ENCODE measurements at regions not wholly inside any gene's neighbourhood (a gene's known extent, or its start where the extent isn't known, plus 50 kb on each side); places are given as distances from the start of the nearest gene placed in this dataset.

DNA sequence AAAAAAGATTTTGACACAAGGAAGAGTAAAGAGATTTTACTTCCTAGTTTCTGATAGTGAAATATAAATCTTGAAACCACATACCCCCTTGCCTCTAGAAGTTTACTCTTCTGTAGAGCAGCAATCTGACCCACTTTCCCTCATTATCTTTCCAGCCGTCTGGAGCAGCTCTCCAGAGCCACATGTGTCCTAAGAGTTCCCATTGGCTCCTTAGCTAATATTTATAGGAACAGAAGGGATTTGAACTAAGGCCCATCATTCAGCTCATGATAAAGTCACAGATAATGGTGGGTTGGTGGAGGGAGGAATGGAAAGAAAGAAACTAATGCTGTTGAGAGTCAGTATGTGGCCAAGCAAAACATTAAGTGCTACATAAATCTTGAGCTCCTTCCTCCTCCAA lies 121.8 kb downstream of the INHBA start:
- Histone ChIP-seq H3K27ac (no peak overlapping the region), H3K36me3 (no peaks in the 10 kb centered on the region), H3K4me1 (ENCODE audit: control insufficient read depth in 1 of 2, low read depth in 2 of 2) (peaks cover 0 to 5% of the 10 kb centered on the region in 2 donors), H3K27me3 (replicated peaks; ENCODE audit: insufficient read depth) (no peaks in the 10 kb centered on the region), H3K4me3 (no peak overlapping the region), H3K9me3 (no peaks in the 10 kb centered on the region)
- no peak for DNase-seq (ENCODE audit: low spot score)
- TF ChIP-seq, protein P1, sequence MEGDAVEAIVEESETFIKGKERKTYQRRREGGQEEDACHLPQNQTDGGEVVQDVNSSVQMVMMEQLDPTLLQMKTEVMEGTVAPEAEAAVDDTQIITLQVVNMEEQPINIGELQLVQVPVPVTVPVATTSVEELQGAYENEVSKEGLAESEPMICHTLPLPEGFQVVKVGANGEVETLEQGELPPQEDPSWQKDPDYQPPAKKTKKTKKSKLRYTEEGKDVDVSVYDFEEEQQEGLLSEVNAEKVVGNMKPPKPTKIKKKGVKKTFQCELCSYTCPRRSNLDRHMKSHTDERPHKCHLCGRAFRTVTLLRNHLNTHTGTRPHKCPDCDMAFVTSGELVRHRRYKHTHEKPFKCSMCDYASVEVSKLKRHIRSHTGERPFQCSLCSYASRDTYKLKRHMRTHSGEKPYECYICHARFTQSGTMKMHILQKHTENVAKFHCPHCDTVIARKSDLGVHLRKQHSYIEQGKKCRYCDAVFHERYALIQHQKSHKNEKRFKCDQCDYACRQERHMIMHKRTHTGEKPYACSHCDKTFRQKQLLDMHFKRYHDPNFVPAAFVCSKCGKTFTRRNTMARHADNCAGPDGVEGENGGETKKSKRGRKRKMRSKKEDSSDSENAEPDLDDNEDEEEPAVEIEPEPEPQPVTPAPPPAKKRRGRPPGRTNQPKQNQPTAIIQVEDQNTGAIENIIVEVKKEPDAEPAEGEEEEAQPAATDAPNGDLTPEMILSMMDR (IDR thresholded peaks at IDR 0.05), result no peak
- ATAC-seq (ENCODE audit: insufficient number of reproducible peaks, low FRiP score, low read depth), result no peak

DNA sequence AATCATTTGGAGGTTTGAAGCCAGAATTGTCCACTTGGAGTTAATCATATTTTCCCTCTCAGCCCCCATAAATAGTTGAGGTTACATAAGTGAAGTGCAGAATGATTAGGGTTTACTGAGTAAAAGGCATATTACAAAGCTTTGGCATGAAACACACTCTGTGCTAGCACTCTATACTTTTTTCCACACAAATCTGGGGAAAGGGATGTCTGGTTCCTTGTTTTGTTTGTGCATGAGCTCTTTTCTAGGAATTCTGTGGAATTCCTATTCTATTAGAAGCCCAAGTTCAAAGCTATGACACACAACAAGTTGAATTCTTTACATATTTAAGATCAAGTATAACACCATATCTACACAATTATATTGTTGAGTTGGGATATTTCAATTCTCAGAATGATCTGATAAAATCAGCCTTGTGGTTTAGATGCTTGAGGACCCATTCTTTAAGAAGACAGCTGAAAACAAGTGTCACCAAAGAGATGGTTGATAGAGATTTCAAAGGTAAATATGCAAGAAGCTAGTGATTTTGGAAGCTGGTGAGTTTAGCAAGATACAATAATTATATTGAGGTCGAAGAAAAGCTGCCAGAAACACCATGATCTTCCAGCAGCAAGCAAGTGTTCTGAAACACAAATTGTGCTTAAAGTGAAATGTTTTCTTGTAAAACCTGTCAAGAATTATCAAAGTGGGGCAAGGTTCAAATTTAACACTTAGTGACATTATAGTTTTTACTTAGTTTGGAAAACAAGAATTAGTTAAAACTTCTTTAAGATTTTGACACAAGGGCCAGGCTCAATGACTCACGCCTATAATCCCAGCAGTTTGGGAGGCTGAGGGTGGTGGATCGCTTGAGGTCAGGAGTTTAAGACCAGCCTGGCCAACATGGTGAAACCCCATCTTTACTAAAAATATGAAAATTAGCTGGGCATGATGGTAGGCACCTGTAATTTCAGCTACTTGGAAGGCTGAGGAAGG lies 122.6 kb downstream of the INHBA start:
- Histone ChIP-seq H3K27ac (no peak overlapping the region), H3K4me1 (ENCODE audit: control insufficient read depth in 1 of 2, low read depth in 2 of 2) (peaks cover 0 to 5% of the 10 kb centered on the region in 2 donors), H3K36me3 (no peaks in the 10 kb centered on the region), H3K9me3 (no peaks in the 10 kb centered on the region), H3K4me3 (no peak overlapping the region), H3K27me3 (replicated peaks; ENCODE audit: insufficient read depth) (no peaks in the 10 kb centered on the region)
- TF ChIP-seq, protein P1 (IDR thresholded peaks at IDR 0.05), result no peak
- DNase-seq (ENCODE audit: low spot score), result no peak
- ATAC-seq (ENCODE audit: insufficient number of reproducible peaks, low FRiP score, low read depth), result no peak

DNA sequence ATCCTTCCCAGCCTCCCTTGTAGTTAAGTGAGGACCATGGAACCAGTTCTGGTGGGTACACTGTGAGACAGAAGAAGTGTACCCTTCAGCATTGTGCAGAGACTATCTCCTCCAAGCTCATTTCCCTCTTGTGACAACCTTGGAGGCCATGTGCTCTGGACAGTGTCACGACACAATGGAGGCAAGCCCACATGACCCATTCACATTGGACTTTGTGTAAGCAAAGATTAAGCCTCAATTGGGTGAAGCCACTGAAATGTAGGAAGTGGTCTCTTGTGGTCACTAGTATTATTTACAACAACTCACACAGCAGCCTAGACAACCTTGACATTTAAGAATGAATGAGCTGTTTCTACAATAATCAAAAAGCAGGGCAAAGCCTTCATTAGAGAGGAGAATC lies 124.2 kb downstream of the INHBA start:
- Histone ChIP-seq H3K36me3 (no peaks in the 10 kb centered on the region), H3K9me3 (no peaks in the 10 kb centered on the region)
- no peak for ATAC-seq (ENCODE audit: insufficient number of reproducible peaks, low FRiP score, low read depth)

DNA sequence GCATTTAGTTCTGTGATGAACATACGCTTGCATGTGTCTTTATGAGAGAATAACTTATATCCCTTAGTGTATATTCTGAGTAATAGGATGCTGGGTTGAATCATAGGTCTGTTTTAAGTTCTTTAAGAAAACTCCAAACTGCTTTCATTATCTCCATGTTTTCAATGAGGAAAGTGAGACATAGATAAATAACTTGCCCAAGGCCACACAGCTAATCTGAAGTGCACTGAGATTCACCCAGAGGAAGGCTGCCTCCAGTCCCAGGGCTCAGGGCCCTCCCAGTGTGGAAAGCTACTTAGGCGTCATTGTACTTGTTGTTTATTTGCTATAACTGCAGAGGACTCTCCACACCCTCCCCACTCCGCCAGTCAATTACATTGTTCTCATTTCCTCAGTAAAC lies 126.7 kb downstream of the INHBA start:
- Histone ChIP-seq H3K4me1 (ENCODE audit: control insufficient read depth in 1 of 2, low read depth in 2 of 2) (peaks cover 0 to 24% of the 10 kb centered on the region in 2 donors), H3K27ac (no peak overlapping the region), H3K9me3 (no peaks in the 10 kb centered on the region), H3K27me3 (replicated peaks; ENCODE audit: insufficient read depth) (no peaks in the 10 kb centered on the region), H3K36me3 (no peaks in the 10 kb centered on the region), H3K4me3 (no peak overlapping the region)
- DNase-seq (ENCODE audit: low spot score) (no peak), ATAC-seq (ENCODE audit: insufficient number of reproducible peaks, low FRiP score, low read depth) (no peak)
- TF ChIP-seq, protein P1 (IDR thresholded peaks at IDR 0.05), result no peak

More for the DNA sequence above, 124.2 kb downstream of the INHBA start:
- Histone ChIP-seq H3K27ac (no peak overlapping the region), H3K27me3 (replicated peaks; ENCODE audit: insufficient read depth) (no peaks in the 10 kb centered on the region), H3K4me3 (no peak overlapping the region), H3K4me1 (ENCODE audit: control insufficient read depth in 1 of 2, low read depth in 2 of 2) (peaks cover 0 to 15% of the 10 kb centered on the region in 2 donors)
- DNase-seq (ENCODE audit: low spot score), result no peak
- TF ChIP-seq, protein P1 (IDR thresholded peaks at IDR 0.05), result no peak

DNA sequence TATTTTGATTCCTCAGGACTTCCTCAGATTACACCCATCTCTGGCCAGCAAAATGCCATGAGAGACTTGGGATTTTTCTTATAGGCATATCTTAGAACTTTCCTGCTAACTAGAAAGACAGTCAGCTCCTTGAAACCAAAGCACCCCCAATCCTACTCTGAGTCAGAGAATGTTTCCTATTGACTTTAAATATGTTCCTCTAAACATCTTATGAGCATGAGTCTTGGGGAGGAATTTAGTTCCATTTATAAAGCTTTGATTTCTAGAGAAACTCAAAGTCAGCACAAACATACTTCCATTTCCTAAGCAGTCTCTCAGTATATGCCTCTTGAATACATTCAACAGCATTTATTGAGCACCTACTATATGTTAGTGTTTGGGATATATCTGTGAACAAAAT lies 128.5 kb downstream of the INHBA start:
- DNase-seq (ENCODE audit: low spot score), result no peak
- no peak overlapping the region for H3K27ac ChIP-seq
- no peak for ATAC-seq (ENCODE audit: insufficient number of reproducible peaks, low FRiP score, low read depth)

More for the DNA sequence above, 128.5 kb downstream of the INHBA start:
- Histone ChIP-seq H3K4me1 (ENCODE audit: control insufficient read depth in 1 of 2, low read depth in 2 of 2) (peaks cover 0 to 18% of the 10 kb centered on the region in 2 donors), H3K36me3 (no peaks in the 10 kb centered on the region), H3K4me3 (no peak overlapping the region), H3K27me3 (replicated peaks; ENCODE audit: insufficient read depth) (no peaks in the 10 kb centered on the region), H3K9me3 (no peaks in the 10 kb centered on the region)
- TF ChIP-seq, protein P1 (IDR thresholded peaks at IDR 0.05), result no peak
